HG03457 (cell line): ENCODE measurements at regions not wholly inside any gene's neighbourhood (a gene's known extent, or its start where the extent isn't known, plus 50 kb on each side); places are given as distances from the start of the nearest gene placed in this dataset.
"Not testable (repeated sequence)": the region's sequence is repeated elsewhere in the genome, so short reads cannot be mapped to it uniquely, and the experiment has no call there.

ENCODE experiments used
- ATAC-seq: cut with Tn5 transposase; IDR thresholded peaks from one replicate; pipeline ENCODE4 v1.9.1; 2021; ENCODE audit warnings: moderate number of reproducible peaks; ENCODE audit not compliant: unreplicated experiment

- no peak for ATAC-seq
Measured at GRCh38 chr5:159680095-159680494, 236.2 kb upstream of the ADRA1B start.

- no peak for ATAC-seq
Measured at GRCh38 chr5:159681661-159682060, 234.6 kb upstream of the ADRA1B start.

GRCh38 chr5:159682623-159683022 lies 233.7 kb upstream of the ADRA1B start:
- no peak for ATAC-seq

GRCh38 chr5:159687892-159688291 lies 228.4 kb upstream of the ADRA1B start:
- ATAC-seq = not testable (repeated sequence)

GRCh38 chr5:159695741-159696294 lies 220.5 kb upstream of the ADRA1B start:
- ATAC-seq = no peak

- ATAC-seq = no peak
Measured at GRCh38 chr5:159697530-159697929, 218.8 kb upstream of the ADRA1B start.

- no peak for ATAC-seq
Measured at GRCh38 chr5:159698322-159698721, 218.0 kb upstream of the ADRA1B start.

GRCh38 chr5:159700016-159700415 lies 216.3 kb upstream of the ADRA1B start:
- ATAC-seq = no peak

- no peak for ATAC-seq
Measured at GRCh38 chr5:159702301-159702700, 214.0 kb upstream of the ADRA1B start.

- no peak for ATAC-seq
Measured at GRCh38 chr5:159702826-159703225, 213.5 kb upstream of the ADRA1B start.

- no peak for ATAC-seq
Measured at GRCh38 chr5:159704160-159704559, 212.1 kb upstream of the ADRA1B start.

GRCh38 chr5:159705948-159706347 lies 210.3 kb upstream of the ADRA1B start:
- ATAC-seq = no peak

- no peak for ATAC-seq
Measured at GRCh38 chr5:159708090-159708489, 208.2 kb upstream of the ADRA1B start.

- ATAC-seq = no peak
Measured at GRCh38 chr5:159712672-159713071, 203.6 kb upstream of the ADRA1B start.

GRCh38 chr5:159713254-159713653 lies 203.0 kb upstream of the ADRA1B start:
- no peak for ATAC-seq

GRCh38 chr5:159713773-159714172 lies 202.5 kb upstream of the ADRA1B start:
- ATAC-seq = no peak

GRCh38 chr5:159725475-159725874 lies 190.8 kb upstream of the ADRA1B start:
- no peak for ATAC-seq

GRCh38 chr5:159727167-159727566 lies 189.1 kb upstream of the ADRA1B start:
- ATAC-seq = no peak

GRCh38 chr5:159730285-159730684 lies 186.0 kb upstream of the ADRA1B start:
- no peak for ATAC-seq

GRCh38 chr5:159732220-159732619 lies 184.1 kb upstream of the ADRA1B start:
- ATAC-seq = peak; percentile 55

- no peak for ATAC-seq
Measured at GRCh38 chr5:159734366-159734765, 181.9 kb upstream of the ADRA1B start.

GRCh38 chr5:159735036-159735435 lies 181.2 kb upstream of the ADRA1B start:
- no peak for ATAC-seq
